Posterior cingulate gyrus (tissue), 11 donors: ENCODE measurements at regions not wholly inside any gene's neighbourhood (a gene's known extent, or its start where the extent isn't known, plus 50 kb on each side); places are given as distances from the start of the nearest gene placed in this dataset.
"Not testable (repeated sequence)": the region's sequence is repeated elsewhere in the genome, so short reads cannot be mapped to it uniquely, and the experiment has no call there.

Experiments used
- DNase-seq, 10 donors: peaks; one replicate each; pipeline versions ENCODE4 v3.0.0 to v3.0.0-alpha.2; 2020 to 2021; ENCODE audit warnings: mixed read lengths in 3 of 10
- intact Hi-C: fragments of 100-400 bp; cut with DNase I; formaldehyde crosslinking; loops from one replicate; pipeline ENCODE4 v1.15.1; 2023

DNA sequence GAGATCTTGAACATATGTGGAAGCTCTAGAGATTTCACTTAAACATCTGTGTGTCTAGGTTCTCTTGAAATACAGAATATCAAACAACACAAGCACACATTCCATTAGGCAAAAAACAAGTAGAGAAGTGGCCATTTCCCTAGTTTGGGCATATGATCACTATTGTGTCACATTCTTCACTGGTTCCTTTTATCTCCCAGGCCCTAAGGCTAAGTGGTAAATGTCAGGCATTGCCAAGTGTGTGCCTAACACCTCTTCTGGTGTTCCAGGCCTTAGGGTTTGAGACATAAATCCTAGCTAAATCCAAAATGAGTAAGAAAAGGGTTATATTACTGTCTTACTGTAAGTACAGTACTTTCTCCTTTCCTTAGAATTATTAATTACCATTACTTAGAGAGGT lies 880.1 kb downstream of the PDCD6IP start:
- intact Hi-C loops = no loop called here

DNA sequence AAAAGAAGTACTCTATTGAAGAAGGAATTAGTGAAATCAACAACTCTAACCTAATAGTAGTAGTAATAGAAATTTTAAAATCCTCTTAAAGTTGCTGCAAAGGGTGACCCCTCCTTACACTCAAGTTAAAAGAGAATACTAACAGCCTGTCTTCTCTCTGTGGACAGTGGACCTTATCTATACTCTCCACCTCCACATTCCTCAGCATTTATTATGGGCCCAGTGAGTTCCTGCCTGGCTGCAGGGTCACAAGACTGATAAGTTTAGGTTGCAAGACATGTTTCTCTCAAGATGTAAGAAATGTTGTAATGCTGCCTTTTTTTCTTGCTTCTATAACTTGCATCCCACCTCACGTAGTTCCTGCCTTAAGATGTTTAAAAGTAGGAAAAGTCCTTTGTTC lies 880.6 kb downstream of the PDCD6IP start:
- DNase-seq, intact Hi-C loops: not testable (repeated sequence)

More for the DNA sequence above, 880.1 kb downstream of the PDCD6IP start:
- no peak for DNase-seq

DNA sequence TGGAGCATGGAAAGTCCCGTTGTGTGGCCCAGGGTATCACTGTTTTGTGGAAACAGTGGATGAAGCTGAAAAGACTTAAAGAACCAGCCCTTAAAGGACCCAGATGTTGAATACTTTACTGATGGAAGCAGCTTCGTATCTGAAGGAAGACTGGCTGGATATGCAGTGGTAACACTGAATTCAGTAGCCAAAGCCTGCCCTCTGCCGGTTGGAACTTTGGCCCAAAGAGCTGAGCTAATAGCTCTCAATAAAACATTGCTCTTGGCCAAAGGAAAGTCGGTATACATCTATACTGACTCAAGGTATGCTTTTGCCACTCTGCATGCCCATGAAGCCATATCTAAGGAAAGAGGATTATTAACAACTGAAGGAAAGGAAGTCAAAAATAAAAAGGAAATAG lies 885.4 kb downstream of the PDCD6IP start:
- intact Hi-C loops = loop anchor here (5.0 kb wide), 1 partner anchor 422 kb away; no protein-coding TSS in a partner anchor
- peak in 8 of 10 donors; percentile 47 to 89 (median 65) for DNase-seq

DNA sequence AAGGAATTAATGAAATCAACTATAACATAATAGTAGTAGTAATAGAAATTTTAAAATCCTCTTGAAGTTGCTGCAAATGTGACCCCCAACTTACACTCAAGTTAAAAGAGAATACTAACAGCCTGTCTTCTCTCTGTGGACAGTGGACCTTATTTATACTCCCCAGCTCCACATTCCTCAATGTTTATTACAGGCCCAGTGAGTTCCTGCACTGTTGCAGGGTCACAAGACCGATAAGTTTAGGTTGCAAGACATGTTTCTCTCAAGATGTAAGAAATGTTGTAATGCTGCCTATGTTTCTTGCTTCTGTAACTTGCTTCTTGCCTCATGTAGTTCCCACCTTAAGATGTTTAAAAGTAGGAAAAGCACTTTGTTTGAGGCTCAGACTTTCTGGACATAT lies 888.1 kb downstream of the PDCD6IP start:
- intact Hi-C loops = loop anchor here (5.0 kb wide), 1 partner anchor 804 kb away; no protein-coding TSS in a partner anchor
- DNase-seq = no peak

DNA sequence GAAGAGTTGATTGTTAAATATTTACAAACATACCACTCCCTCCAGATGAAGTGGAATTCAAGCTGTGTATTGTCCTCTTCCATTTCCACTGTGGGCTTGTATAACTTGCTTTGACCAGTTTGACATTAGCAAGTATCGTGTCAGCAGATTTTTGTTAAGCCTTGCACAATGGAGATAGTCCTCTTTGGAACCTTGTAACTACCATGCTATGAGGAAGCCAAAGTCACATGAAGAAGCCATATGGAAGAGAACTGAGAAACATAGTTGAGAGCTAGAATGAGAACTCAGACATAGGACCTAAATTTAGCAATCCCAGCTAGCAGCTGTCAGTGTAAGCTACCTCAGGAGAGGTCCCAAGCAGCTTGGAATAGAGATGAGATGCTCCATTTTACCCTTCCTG lies 889.2 kb downstream of the PDCD6IP start:
- DNase-seq = no peak
- intact Hi-C loops = loop anchor here (5.0 kb wide), 1 partner anchor 805 kb away; no protein-coding TSS in a partner anchor

DNA sequence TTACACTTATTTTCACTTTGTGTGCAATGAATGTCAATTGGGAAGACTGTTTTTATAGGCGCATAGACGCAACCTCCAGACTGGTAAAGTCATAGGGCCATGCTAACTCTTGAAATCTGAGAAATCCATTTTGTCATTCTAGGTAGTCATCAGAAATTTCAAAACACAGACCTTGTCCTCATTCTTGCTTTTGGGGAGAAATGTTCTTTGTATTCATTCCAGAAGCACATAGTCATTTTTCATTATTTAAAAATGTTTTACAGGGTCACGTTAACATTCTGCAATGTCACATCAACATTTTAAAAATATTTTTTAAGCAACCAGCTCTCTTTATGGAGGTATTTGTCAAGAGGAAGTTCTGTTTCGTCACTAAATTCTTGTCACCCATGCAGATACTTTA lies 898.4 kb downstream of the PDCD6IP start:
- intact Hi-C loops = no loop called here
- no peak for DNase-seq

DNA sequence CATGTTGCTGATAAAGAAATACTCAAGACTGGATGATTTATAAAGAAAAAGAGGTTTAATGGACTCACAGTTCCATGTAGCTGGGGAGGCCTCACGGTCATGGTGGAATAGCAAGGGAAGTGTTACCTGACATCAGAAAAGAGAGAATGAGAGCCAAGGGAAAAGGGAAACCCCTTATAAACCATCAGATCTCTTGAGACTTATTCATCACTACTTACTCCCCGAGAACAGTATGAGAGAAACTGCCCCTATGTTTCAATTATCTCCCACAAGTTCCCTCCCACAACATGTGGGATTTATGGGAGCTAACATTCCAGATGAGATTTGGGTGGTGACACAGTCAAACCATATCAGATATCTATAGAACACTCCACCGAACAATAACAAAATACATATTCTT lies 904.6 kb downstream of the PDCD6IP start:
- intact Hi-C loops = no loop called here
- no peak for DNase-seq

DNA sequence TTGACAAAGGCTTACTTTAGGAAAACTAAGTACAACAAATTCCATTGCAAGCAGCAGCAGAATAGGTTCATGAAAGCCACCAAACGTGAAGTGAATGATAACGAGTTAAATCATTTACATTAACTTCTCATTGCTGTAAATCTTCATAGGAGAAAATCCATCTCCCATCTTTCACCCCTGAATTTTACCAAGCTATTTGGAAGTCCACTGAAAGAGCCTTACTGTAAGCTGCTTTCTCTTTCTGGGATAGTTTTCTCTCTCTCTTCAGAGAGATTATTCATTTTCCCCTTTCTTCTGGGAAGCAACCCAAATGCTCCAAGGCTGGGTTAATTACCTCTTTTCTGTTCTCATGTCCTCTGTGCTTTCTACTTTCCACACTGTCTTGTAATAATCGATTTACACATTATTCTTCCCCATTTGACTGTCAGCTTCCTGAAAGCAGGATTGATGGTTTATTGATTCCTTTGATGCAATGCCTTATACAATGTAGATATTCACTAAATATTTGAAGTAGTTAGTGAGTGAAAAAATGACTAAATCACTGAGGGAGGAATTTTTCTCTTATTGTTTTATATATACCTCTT lies 914.3 kb upstream of the ARPP21 start:
- DNase-seq = no peak
- intact Hi-C loops = no loop called here

DNA sequence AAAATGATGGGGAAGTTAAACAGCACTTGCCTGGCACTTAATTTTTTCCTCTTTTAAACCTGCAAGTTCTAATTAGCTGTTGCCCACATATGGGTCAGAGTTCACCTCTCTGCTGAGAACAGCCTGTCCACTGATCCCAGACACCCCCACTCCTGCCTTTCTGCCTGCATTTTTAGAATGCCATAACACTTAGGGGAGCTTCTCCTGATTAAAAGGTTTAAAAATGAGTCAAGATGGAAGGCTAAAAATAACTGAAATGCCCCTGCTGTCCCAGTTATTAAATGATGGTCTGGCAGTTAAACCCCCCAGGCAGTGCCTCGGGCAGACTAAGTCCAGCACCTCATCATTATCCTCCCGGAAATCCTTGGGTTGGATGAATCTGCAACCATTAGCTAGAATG lies 913.6 kb upstream of the ARPP21 start:
- no peak for DNase-seq
- intact Hi-C loops = no loop called here

DNA sequence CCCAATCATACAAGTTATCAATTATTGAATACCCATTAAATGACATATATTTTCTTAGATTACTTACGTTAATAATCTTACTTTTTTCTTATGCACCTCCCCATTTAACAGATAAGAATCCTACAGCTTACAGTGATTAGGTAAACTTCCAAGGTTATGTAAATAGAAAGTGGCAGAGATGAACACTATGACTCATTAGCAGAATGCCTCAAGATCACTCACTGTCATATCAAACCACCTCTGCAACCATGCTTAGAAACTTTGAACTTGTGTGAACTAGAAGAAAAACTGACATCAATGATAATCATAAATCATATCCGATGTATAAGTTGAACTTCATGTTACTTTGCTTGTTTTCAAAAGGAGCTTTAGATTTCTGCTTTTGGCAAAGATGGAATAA lies 911.6 kb upstream of the ARPP21 start:
- DNase-seq = no peak
- intact Hi-C loops = no loop called here

DNA sequence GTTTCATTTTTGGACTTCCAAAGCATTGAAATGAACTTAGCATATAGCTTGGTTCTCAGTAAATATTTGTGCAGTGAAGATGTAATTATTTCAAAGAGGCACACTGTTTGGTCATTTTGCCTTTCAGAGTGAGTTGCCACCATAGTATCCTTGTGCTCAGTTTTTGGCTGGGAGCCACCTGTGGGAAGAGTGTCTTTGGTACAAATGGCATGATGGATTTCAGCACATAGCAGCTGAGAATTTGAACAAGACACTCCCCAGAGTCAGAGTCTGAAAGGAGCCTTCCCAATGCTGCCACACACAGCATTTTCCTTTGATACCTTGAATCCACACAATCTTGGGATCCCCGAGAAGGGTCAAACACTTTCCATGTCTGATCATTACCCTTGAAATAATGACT lies 897.2 kb upstream of the ARPP21 start:
- no peak for DNase-seq
- intact Hi-C loops = no loop called here

DNA sequence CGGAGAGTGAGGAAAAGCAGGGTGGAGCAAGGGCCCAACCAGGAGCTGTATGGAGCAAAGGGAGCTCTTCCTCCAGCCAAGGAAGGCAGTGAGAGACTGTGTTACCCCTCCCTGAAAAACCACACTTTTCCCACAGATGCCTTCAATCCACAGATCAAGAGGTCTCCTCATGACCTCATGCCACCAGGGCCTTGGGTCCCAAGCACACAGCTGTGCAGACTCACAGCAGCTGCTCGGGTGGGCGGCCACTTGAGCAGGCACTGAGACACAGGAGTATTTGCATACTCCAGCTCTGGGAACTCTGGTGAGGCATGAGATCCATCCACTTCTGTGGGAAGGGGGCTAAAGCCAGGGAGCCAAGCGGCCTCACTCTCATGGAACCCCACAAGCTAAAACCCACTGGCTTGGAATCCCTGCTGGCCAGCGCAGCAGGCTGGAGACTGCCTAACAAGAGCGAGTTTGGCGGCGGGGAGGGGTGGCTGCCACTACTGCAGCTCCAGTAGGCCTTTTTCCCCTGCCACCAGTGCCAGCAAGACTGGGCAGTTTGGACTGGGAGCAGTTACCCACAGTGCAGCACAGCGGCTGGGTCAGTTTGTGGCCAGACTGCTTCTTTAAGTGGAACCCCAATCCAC lies 880.6 kb upstream of the ARPP21 start:
- intact Hi-C loops = no loop called here
- DNase-seq = peak in 2 of 10 donors; percentile 56 to 58

DNA sequence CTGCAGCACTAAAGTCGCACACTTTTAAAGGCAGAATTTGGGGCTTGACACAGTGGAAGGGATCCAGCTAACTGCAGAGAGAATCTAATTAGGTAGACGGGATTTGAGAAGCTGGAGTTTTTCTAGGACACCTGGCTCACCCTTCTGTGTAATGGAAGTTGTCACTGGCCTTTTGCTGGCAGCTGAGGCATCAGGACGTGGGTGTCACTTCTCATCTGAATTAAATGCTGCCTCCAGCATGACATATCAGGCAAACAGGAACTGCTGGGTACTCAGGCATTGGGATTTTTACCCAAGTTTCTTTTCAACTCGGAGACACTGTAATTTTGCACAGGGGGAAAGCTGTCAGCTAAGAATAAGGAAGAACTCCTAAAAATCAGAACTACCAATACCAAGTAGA lies 861.9 kb upstream of the ARPP21 start:
- intact Hi-C loops = no loop called here
- DNase-seq = no peak

DNA sequence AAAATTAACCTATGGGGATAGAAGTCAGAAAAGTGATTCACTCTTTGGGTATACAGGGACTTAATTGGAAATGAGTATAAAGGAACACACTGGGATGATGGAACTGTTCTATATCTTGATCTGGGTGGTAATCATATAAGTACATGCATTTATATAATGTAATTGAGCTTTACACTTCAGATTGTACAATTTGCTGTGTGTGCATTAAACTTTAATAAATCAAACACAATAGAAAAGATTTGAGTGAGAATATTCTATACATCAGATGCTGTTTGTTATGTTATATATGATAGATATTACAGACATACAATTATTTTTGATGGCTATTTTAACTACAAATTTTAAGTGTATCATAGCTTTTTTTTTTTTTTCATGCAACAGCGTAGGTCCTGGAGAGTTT lies 860.2 kb upstream of the ARPP21 start:
- DNase-seq = no peak
- intact Hi-C loops = no loop called here

DNA sequence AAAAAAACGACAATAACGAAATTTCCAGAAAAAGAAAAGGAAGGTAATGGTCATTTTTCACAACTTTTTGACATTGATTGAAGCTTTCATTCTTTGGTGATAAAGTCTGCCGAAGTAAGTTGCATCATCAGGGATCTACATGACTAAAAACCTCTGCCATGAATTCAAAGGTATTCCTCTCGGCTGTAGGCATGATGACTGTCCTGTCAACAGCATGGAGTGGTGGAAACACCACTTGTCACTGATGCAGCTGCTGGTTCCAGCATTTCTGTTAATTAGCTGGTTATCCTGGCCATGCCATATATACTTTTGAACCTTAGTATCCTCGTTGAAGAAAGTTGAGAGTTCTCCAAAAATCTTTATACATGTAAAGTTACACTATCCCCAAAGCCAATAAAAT lies 859.0 kb upstream of the ARPP21 start:
- intact Hi-C loops = no loop called here
- no peak for DNase-seq

DNA sequence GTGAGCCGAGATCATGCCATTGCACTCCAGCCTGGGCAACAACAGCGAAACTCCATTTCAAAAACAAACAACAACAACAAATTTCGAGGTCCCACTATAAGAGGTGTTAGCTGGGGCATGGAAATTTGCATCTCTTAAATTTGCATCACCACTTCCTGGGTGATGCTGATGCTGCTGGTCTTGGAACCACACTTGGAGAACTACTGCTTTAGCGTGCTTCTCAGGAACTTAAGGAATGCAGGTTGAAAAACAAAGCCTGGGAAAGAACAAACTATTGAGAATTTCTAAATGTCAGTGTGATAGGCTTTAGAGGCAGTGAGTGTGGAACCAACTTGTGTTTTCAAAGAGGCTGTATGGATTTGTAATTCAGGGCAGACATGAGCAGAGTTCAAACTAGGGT lies 858.4 kb upstream of the ARPP21 start:
- DNase-seq = no peak
- intact Hi-C loops = no loop called here

DNA sequence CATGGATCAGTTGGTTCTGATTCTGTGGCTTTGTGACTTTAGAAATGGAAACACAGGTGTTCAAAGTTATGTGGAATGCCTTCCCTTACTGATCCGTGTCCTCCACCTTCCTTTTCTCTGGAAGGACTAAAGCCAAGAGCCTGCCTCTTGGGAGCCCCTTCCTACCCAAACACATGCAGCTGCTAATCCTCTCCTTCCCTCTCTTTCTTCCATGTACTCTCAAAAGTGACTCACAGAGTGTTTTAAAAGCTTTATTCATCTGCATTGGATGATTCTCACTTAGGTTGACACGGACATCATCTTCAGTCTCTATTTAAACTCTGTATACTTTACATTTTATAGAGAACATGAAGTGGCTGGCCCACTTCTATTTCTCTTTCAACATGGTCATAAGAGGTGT lies 856.5 kb upstream of the ARPP21 start:
- DNase-seq = no peak
- intact Hi-C loops = no loop called here

DNA sequence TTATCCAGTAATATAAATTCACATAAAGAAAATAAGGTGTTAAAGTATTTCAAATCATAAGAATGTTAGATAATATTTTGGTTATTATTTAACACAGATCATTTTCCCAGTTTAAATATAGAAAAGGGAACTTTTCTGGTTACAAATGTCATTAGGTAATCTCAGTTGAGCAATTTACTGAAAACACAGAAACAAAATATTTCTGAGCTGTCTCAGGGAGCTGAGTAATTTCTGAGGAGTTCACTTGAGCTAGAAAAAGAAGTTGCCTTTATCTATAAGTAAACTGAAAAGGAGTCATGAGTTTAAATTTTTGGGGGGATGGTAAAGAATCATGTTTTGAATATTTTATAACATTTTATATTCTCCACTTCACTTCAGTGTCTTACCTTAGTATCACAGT lies 855.4 kb upstream of the ARPP21 start:
- intact Hi-C loops = no loop called here
- no peak for DNase-seq

DNA sequence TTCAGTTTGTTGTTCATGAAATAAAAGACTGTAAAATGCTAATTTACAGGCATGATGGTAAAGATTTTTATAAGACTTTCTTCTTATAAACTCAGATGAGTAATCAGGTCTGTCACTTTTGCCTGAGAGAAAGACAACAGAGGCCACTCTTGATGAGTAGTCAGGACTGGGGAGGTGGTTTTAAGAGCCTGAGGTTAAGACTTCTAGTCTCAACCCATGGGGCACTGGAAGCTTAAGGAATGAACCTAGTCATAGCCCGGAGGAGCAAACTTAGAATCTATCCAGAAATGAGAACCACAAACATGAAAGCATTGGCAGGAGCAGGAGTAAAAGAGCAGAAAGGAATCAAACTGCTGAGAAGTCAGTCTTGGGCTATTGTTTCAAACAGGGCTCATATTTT lies 846.3 kb upstream of the ARPP21 start:
- DNase-seq = no peak

DNA sequence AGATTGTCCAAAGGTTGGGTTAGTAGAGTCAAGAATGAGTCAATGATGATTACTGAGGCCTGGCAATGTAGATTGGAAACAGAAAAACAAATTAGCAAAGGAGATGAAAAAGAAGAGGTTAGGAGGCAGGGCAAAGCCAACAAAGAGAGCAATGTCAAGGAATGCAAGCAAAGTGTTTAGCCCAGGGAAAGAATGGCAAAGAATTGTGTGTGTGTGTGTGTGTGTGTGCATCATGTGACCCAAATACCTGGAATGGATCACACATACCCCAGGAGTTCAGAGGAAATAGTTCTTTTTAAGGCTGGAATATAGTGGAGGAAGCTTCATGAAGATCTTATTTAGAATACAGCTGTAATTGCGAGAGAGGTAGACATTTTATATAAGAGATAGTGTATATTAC lies 831.7 kb upstream of the ARPP21 start:
- no peak for DNase-seq
- intact Hi-C loops = no loop called here

More for the DNA sequence above, 846.3 kb upstream of the ARPP21 start:
- intact Hi-C loops = no loop called here

DNA sequence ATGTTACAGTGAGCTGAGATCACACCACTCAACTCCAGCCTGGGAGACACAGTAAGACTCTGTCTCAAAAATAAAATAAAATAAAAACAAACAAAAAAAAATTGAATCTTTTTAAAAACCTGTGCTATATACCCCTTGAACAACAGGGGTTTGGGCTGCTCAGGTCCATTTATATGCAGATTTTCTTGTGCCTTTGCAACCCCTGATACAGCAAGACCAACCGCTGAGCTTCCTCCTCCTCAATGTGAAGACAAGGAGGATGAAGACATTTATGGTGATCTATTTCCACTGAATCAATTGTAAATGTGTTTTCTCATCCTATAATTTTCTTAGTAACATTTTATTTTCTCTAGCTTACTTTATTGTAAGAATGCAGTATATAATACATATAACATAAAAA lies 831.0 kb upstream of the ARPP21 start:
- DNase-seq = no peak
- intact Hi-C loops = no loop called here

DNA sequence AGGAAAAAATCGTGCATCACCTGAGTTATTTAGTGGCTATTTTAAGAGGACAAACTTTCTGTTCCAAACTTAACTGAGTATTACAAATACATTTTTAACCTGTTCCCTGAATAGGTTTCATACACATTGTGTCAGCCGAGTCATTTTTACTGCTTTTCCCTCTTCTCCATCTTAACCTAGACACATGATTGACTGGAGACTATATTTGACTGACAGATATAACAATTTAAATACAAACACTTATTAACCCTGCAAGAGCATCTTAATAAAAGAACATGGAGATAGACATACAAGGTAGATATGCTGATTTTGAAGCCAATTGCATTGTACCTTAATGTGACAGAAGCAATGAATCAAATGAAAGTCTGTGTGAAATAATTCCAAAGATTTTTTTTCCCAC lies 810.5 kb upstream of the ARPP21 start:
- no peak for DNase-seq
- intact Hi-C loops = no loop called here
